ENCODE measurements at regions not wholly inside any gene's neighbourhood (a gene's known extent, or its start where the extent isn't known, plus 50 kb on each side); places are given as distances from the start of the nearest gene placed in this dataset.
"Not testable (repeated sequence)": the region's sequence is repeated elsewhere in the genome, so short reads cannot be mapped to it uniquely, and the experiment has no call there.

DNA sequence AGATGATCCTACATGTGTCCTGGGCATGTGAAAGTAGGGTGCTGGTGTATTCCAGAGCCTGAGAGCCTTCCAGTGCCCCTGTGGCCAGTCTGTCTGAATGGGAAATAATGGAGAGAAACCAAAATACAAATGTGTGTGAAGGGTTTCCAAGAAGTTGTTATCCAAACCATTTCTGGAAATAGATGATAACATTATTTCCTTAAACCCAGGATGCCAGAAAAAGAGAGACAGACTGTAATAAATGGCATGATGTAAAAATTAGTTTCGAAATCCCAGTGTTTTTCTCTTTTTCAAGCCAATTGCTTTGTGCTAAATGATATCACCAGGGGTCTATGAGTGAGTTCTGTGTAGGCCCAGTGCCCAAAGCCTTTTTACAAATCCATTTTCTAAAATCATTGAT is 175.3 kb downstream of the PHLDA1 start:
- Histone ChIP-seq H3K9me3 (ENCODE audit: insufficient read depth, low read length) (no peaks in the 10 kb centered on the region), H3K4me3 (ENCODE audit: low read length) (no peak overlapping the region), H3K79me2 (ENCODE audit: low read length) (no peaks in the 10 kb centered on the region), H3K27ac (ENCODE audit: low read length) (no peak overlapping the region), H3K9ac (ENCODE audit: low read length) (no peak overlapping the region), H2AFZ (ENCODE audit: low read depth, low read length) (no peak overlapping the region), H3K27me3 (ENCODE audit: low read depth, low read length) (peaks cover 21% of the 10 kb centered on the region), H4K20me1 (ENCODE audit: insufficient read depth, low read length) (no peaks in the 10 kb centered on the region), H3K4me1 (ENCODE audit: low read length) (peaks cover 13% of the 10 kb centered on the region), H3K36me3 (replicated peaks; ENCODE audit: low read depth, low read length) (no peaks in the 10 kb centered on the region), H3K4me2 (ENCODE audit: low read length) (no peak overlapping the region)
- no peak for TF ChIP-seq EZH2phosphoT487 (IDR thresholded peaks at IDR 0.05; ENCODE audit: low read depth)
- TF ChIP-seq, protein P1, sequence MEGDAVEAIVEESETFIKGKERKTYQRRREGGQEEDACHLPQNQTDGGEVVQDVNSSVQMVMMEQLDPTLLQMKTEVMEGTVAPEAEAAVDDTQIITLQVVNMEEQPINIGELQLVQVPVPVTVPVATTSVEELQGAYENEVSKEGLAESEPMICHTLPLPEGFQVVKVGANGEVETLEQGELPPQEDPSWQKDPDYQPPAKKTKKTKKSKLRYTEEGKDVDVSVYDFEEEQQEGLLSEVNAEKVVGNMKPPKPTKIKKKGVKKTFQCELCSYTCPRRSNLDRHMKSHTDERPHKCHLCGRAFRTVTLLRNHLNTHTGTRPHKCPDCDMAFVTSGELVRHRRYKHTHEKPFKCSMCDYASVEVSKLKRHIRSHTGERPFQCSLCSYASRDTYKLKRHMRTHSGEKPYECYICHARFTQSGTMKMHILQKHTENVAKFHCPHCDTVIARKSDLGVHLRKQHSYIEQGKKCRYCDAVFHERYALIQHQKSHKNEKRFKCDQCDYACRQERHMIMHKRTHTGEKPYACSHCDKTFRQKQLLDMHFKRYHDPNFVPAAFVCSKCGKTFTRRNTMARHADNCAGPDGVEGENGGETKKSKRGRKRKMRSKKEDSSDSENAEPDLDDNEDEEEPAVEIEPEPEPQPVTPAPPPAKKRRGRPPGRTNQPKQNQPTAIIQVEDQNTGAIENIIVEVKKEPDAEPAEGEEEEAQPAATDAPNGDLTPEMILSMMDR (IDR thresholded peaks at IDR 0.05; ENCODE audit: low read depth, low read length), result no peak

- TF ChIP-seq EZH2phosphoT487 (IDR thresholded peaks at IDR 0.05; ENCODE audit: low read depth), result no peak
- TF ChIP-seq, protein P1 (IDR thresholded peaks at IDR 0.05; ENCODE audit: low read depth, low read length), result no peak
- Histone ChIP-seq H3K27ac (ENCODE audit: low read length) (no peak overlapping the region), H3K4me2 (ENCODE audit: low read length) (no peak overlapping the region), H2AFZ (ENCODE audit: low read depth, low read length) (no peak overlapping the region), H3K9me3 (ENCODE audit: insufficient read depth, low read length) (no peaks in the 10 kb centered on the region), H3K9ac (ENCODE audit: low read length) (no peak overlapping the region), H3K36me3 (replicated peaks; ENCODE audit: low read depth, low read length) (no peaks in the 10 kb centered on the region), H4K20me1 (ENCODE audit: insufficient read depth, low read length) (no peaks in the 10 kb centered on the region), H3K4me3 (ENCODE audit: low read length) (no peak overlapping the region), H3K79me2 (ENCODE audit: low read length) (no peaks in the 10 kb centered on the region), H3K4me1 (ENCODE audit: low read length) (peaks cover 13% of the 10 kb centered on the region), H3K27me3 (ENCODE audit: low read depth, low read length) (peaks cover 22% of the 10 kb centered on the region)
Measured at GRCh38 chr12:75855360-75855759, 176.2 kb downstream of the PHLDA1 start.

DNA sequence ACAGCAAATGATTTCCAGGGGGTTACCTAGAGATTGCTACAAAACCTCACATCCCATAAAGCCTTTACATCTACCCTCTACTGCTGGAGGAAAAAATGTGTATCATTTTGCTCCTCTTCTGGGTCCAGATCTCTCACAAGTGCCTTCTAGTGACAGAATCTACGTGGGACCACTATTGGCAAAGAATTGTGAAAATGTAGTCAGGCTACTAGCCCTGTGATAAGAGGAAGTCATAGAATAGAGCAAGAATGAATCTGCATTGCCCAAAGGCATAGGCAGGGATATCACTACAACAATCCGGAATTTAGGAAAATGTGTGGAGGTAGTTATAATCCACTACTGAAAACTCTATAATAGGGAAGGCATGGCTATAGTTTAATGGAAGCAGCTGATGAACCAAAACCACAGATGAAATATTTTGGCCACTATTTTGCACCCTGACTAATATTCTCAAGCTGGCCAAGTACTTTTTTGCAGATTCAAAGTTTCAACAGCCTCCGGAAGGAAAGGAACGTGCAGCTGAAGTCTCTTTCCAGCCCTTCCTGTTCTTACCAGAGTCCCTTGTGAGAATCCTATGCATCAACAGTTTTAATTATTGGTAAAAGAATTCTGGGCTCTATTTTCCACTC is 176.8 kb downstream of the PHLDA1 start:
- TF ChIP-seq, protein P1 (IDR thresholded peaks at IDR 0.05; ENCODE audit: low read depth, low read length), result no peak
- peaks cover 22% of the 10 kb centered on the region for H3K27me3 ChIP-seq (ENCODE audit: low read depth, low read length)
- H3K4me3 ChIP-seq (ENCODE audit: low read length), result no peak overlapping the region
- H3K4me1 ChIP-seq (ENCODE audit: low read length), result peaks cover 13% of the 10 kb centered on the region
- H3K27ac ChIP-seq (ENCODE audit: low read length), result no peak overlapping the region
- H3K9ac ChIP-seq (ENCODE audit: low read length), result no peak overlapping the region
- H3K36me3 ChIP-seq (replicated peaks; ENCODE audit: low read depth, low read length), result no peaks in the 10 kb centered on the region
- H3K4me2 ChIP-seq (ENCODE audit: low read length), result no peak overlapping the region
- H3K79me2 ChIP-seq (ENCODE audit: low read length), result no peaks in the 10 kb centered on the region
- no peak overlapping the region for H2AFZ ChIP-seq (ENCODE audit: low read depth, low read length)
- no peaks in the 10 kb centered on the region for H3K9me3 ChIP-seq (ENCODE audit: insufficient read depth, low read length)
- H4K20me1 ChIP-seq (ENCODE audit: insufficient read depth, low read length), result no peaks in the 10 kb centered on the region

- not testable (repeated sequence) for H3K36me3 ChIP-seq (replicated peaks; ENCODE audit: low read depth, low read length); H2AFZ ChIP-seq (ENCODE audit: low read depth, low read length); H3K9me3 ChIP-seq (ENCODE audit: insufficient read depth, low read length); H3K79me2 ChIP-seq (ENCODE audit: low read length); H4K20me1 ChIP-seq (ENCODE audit: insufficient read depth, low read length); H3K9ac ChIP-seq (ENCODE audit: low read length); H3K27ac ChIP-seq (ENCODE audit: low read length); H3K4me3 ChIP-seq (ENCODE audit: low read length); H3K4me2 ChIP-seq (ENCODE audit: low read length)
- peaks cover 13% of the 10 kb centered on the region for H3K4me1 ChIP-seq (ENCODE audit: low read length)
- peaks cover 22% of the 10 kb centered on the region for H3K27me3 ChIP-seq (ENCODE audit: low read depth, low read length)
Measured at GRCh38 chr12:75854137-75854536, 177.4 kb downstream of the PHLDA1 start.
